ENCODE measurements at regions not wholly inside any gene's neighbourhood (a gene's known extent, or its start where the extent isn't known, plus 50 kb on each side); places are given as distances from the start of the nearest gene placed in this dataset.

DNA sequence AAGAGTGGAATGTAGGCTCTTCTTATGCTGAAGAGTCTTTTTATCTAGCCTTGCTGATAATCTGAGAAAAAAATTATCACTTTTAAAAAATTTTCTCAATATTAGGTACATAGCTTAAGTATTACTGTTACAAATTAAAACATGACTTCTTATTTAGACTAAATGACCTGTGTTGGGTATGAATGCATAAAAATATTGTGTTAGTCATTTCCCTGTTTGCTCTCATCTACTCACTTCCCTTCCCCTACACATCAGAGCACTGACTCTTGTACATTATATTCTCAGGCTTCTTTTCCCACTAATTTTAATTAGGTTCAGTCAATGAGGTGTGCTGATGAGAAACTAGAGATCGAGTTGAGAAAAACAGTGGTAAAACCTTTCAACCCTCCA is 881.0 kb downstream of the PCDH18 start:
- TF ChIP-seq, protein P1, sequence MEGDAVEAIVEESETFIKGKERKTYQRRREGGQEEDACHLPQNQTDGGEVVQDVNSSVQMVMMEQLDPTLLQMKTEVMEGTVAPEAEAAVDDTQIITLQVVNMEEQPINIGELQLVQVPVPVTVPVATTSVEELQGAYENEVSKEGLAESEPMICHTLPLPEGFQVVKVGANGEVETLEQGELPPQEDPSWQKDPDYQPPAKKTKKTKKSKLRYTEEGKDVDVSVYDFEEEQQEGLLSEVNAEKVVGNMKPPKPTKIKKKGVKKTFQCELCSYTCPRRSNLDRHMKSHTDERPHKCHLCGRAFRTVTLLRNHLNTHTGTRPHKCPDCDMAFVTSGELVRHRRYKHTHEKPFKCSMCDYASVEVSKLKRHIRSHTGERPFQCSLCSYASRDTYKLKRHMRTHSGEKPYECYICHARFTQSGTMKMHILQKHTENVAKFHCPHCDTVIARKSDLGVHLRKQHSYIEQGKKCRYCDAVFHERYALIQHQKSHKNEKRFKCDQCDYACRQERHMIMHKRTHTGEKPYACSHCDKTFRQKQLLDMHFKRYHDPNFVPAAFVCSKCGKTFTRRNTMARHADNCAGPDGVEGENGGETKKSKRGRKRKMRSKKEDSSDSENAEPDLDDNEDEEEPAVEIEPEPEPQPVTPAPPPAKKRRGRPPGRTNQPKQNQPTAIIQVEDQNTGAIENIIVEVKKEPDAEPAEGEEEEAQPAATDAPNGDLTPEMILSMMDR (IDR thresholded peaks at IDR 0.05 in 4 of 5, conservative IDR thresholded peaks at IDR 0.05 in 1 of 5) = no peak
- no peak for TF ChIP-seq POLR2A (IDR thresholded peaks at IDR 0.05)
